Heart right ventricle (tissue), 16 donors: ENCODE measurements at regions not wholly inside any gene's neighbourhood (a gene's known extent, or its start where the extent isn't known, plus 50 kb on each side); places are given as distances from the start of the nearest gene placed in this dataset.
A peak's percentile ranks its signal among the peaks of the same experiment; 100 is the strongest.

Experiments used
- ATAC-seq, 8 donors: fragments of 200-7000 bp; cut with Tn5 transposase; one replicate each; pipeline ENCODE4 v1.9.1; 2020; ENCODE audit warnings: mild to moderate bottlenecking in 8 of 8, moderate library complexity in 8 of 8, moderate number of reproducible peaks in 1 of 8
- DNase-seq, 2 donors: peaks; one replicate each; pipeline ENCODE4 v3.0.0-alpha.2; 2020
- H3K27ac ChIP-seq, 10 donors: fragments of 200-600 bp; sonication (generic) in 2 of 10; one replicate each; pipeline versions ENCODE4 v1.5.0 to v1.8.0; 2020 to 2022; ENCODE audit warnings: mild to moderate bottlenecking in 3 of 10
- H3K27me3 ChIP-seq, 7 donors: fragments of 200-600 bp; one replicate each; pipeline ENCODE4 v1.8.0; 2021 to 2022; ENCODE audit warnings: mild to moderate bottlenecking in 2 of 7
- H3K36me3 ChIP-seq, 9 donors: fragments of 200-600 bp; sonication (generic) in 1 of 9; one replicate each; pipeline versions ENCODE4 v1.5.0 to v1.8.0; 2020 to 2022; ENCODE audit warnings: mild to moderate bottlenecking in 2 of 9
- H3K4me1 ChIP-seq, 9 donors: fragments of 200-600 bp; sonication (generic) in 1 of 9; one replicate each; pipeline versions ENCODE4 v1.5.0 to v1.8.0; 2020 to 2022; ENCODE audit warnings: mild to moderate bottlenecking in 4 of 9
- H3K4me3 ChIP-seq, 10 donors: fragments of 200-600 bp; sonication (generic) in 2 of 10; one replicate each; pipeline versions ENCODE4 v1.5.0 to v1.8.0; 2020 to 2022; ENCODE audit warnings: mild to moderate bottlenecking in 7 of 10, moderate library complexity in 2 of 10
- H3K9me3 ChIP-seq, 11 donors: fragments of 200-600 bp in 10 of 11; sonication (generic) in 2 of 11; one replicate each; pipeline versions ENCODE4 v1.5.0 to v1.8.0; 2013 to 2022; ENCODE audit warnings: mild to moderate bottlenecking in 2 of 11, control low read depth in 1 of 11, moderate library complexity in 1 of 11
- WGBS, 2 donors: extraction: QIAGEN DNeasy Blood & Tissue Kit; methylation state at CpG; one replicate each; pipeline ENCODE4 v1.1.7; 2013; ENCODE audit warnings: inconsistent platforms in 1 of 2; 5-methylcytosine and 5-hydroxymethylcytosine counted together
- intact Hi-C, 10 donors: fragments of 100-400 bp; cut with DNase I; formaldehyde crosslinking; loops; one replicate each; pipeline versions ENCODE4 v1.11.1 to v1.14.2; 2022
- TF ChIP-seq, protein P1 (sequence below), 9 donors: fragments of 200-600 bp; sonication (generic) in 2 of 9; IDR thresholded peaks; one replicate each; pipeline versions ENCODE4 v1.5.0 to v1.8.0; 2021 to 2022; ENCODE audit warnings: antibody characterized with exemption in 9 of 9, mild to moderate bottlenecking in 5 of 9, moderate library complexity in 1 of 9
- donor health status: Arrhythmogenic right ventricular cardiomyopathy.
- donor health status: ischemic (EF 13 %, LVEDD 7.1; RV severe dilation, severe dysfunction).
- donor health status: healthy with polysubstance abuse.
- donor health status: DM: no; HTN: yes; CAD: no.
- donor health status: DM: no; HTN: no; CAD: no.
- donor health status: ischemic (EF 25% LVEDD 6.9; RV normal size, moderate dysfunction).
- donor health status: ischemic (EF 25% LVEDD 5.7; RV mildly dilated, moderate dysfunction).
- donor health status: healthy.
- donor health status: DM: yes; HTN: yes; CAD: no.
- donor health status: Ischemic cardiomyopathy.
- donor health status: ischemic (EF 35%, LVEDD 5.7; RV mildly dilated, moderate dysfunction).
- donor health status: nonischemic (EF 11% LVEDD 7.7; RV severe dilation, severe dysfunction).
- donor health status: DM: yes; HTN: yes; CAD: no.
- donor health status: PGD.
- donor health status: ischemic (EF 29% LVEDD 5.4; RV normal size, mild dysfunction).
- donor health status: nonischemic (EF 23%, LVEDD 6.1; RV moderate dilation, normal function).

DNA sequence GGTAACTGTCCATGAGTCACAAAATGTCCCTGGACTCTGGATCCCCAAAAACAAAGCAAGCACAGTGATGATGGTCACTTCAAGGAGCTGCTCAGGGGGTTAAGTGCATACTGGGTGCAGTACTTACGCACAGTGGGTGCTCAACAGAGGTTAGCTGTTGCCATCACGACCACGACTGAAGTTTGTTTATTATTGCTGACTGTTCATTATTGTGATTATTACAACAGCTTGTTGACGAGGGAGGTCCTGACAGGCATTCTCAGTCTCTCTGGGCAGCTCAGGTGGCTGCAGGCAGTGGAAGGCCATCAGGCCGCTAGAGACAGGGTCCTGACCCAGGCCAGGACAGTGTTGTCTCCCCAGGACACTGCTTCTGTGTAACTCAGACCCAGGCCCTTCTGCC lies 418.8 kb downstream of the SHANK2 start:
- peaks cover 0 to 35% (median 22%) of the 10 kb centered on the region in 7 donors for H3K27me3 ChIP-seq
- intact Hi-C loops: no loop called here
- DNase-seq (no peak), ATAC-seq (no peak)
- no peak overlapping the region for H3K4me3 ChIP-seq
- H3K27ac ChIP-seq: no peak overlapping the region
- H3K36me3 ChIP-seq: no peaks in the 10 kb centered on the region
- H3K4me1 ChIP-seq: no peaks in the 10 kb centered on the region
- WGBS, 2 donors: 47 to 56% methylated on average over 5 of the region's 5 CpGs
- H3K9me3 ChIP-seq: peaks cover 0 to 18% (median 5%) of the 10 kb centered on the region in 11 donors
- TF ChIP-seq, protein P1, sequence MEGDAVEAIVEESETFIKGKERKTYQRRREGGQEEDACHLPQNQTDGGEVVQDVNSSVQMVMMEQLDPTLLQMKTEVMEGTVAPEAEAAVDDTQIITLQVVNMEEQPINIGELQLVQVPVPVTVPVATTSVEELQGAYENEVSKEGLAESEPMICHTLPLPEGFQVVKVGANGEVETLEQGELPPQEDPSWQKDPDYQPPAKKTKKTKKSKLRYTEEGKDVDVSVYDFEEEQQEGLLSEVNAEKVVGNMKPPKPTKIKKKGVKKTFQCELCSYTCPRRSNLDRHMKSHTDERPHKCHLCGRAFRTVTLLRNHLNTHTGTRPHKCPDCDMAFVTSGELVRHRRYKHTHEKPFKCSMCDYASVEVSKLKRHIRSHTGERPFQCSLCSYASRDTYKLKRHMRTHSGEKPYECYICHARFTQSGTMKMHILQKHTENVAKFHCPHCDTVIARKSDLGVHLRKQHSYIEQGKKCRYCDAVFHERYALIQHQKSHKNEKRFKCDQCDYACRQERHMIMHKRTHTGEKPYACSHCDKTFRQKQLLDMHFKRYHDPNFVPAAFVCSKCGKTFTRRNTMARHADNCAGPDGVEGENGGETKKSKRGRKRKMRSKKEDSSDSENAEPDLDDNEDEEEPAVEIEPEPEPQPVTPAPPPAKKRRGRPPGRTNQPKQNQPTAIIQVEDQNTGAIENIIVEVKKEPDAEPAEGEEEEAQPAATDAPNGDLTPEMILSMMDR (IDR thresholded peaks at IDR 0.05): no peak

DNA sequence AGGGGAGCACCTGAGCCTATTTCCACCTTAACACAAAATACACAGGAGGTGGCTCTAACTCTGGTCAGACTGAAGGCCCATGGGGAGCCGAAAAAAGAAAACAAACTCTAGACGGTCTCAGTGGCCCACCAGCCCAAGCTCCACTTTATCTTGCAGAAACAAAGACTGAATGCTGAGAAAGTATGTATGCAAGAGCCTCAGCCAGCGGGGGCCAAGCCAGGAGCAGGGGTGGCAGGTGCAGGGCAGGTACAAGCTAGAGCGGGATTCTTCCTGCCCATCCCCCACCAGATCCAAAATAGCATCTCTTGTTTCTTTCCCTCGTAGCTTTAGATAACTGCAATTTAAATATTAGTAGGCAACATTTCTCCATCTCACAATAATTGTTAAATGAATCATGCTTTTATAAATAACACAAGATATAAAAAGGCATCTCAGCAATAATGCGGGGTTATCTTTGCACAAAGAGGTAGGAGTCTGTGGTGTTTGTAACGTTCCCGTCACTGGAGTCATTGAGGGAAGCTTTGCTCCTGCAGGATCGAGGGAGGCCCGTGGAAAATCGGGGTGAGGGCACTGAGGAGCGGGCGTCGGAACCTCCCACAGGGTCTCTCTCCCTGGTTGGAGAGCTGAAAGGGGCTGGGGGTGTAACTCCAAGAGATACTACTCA lies 418.0 kb downstream of the SHANK2 start:
- Histone ChIP-seq H3K36me3 (no peaks in the 10 kb centered on the region), H3K4me3 (no peak overlapping the region), H3K27ac (no peak overlapping the region), H3K9me3 (peaks cover 0 to 24% (median 5%) of the 10 kb centered on the region in 11 donors), H3K27me3 (peaks cover 0 to 29% (median 19%) of the 10 kb centered on the region in 7 donors), H3K4me1 (no peaks in the 10 kb centered on the region)
- 39 to 50% methylated on average over 14 of the region's 14 CpGs for WGBS, 2 donors
- DNase-seq (no peak), ATAC-seq (no peak)
- TF ChIP-seq, protein P1 (IDR thresholded peaks at IDR 0.05): no peak
- intact Hi-C loops: no loop called here

DNA sequence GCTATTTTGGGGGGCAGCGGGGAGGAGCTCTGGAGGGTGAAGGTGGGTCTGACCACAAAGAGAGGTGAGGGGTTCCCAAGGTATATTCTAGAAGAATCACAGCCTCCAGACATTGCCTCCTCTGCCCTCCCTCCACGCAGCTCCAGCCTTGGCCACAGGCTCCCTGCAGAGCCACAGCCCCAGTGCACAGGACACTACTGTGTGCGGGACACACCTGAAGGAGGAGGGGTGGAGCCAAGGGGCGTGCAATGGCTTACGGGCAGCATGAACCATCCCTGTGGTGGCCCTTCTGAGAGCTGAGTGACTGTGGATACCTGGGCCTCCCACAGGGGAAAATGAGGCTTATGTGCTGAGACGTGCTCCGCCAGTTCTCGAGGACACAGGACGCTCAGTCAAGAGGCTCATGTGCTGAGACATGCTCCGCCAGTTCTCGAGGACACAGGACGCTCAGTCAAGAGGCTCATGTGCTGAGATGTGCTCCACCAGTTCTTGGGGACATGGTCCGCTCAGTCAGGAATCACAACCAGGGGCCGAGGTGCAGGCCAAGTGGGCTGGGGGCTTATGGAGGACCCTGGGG lies 417.3 kb downstream of the SHANK2 start:
- TF ChIP-seq, protein P1 (IDR thresholded peaks at IDR 0.05): no peak
- no peaks in the 10 kb centered on the region for H3K36me3 ChIP-seq
- no peak for DNase-seq
- H3K27me3 ChIP-seq: peaks cover 0 to 27% (median 19%) of the 10 kb centered on the region in 7 donors
- no peak overlapping the region for H3K27ac ChIP-seq
- 76 to 80% methylated on average over 14 of the region's 14 CpGs for WGBS, 2 donors
- intact Hi-C loops: no loop called here
- H3K4me3 ChIP-seq: no peak overlapping the region
- peak in 1 of 8 donors; percentile 26 for ATAC-seq
- no peaks in the 10 kb centered on the region for H3K4me1 ChIP-seq
- H3K9me3 ChIP-seq: peaks cover 0 to 24% (median 5%) of the 10 kb centered on the region in 11 donors

DNA sequence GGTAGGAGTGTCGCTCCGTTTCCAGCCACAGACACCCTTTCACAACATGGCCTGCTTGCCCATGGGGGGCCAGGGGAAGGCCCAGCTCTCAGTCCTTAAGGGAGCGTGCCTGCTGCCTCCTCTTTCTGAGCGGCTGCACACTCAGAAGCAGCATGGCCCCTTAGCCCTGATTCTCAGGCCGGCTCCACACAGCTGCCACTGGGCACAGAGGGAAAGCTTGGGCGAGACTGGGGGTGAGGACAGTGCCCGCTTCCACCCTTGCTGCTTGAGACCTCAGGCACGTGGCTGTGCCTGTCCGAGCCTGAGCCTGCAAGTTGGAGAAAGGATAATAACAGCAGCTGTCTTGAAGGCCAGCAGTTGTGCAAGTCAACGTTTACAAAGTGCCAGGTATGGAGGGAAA lies 416.3 kb downstream of the SHANK2 start:
- WGBS, 2 donors: 85 to 87% methylated on average over 10 of the region's 10 CpGs
- TF ChIP-seq, protein P1 (IDR thresholded peaks at IDR 0.05): no peak
- intact Hi-C loops: no loop called here
- Histone ChIP-seq H3K36me3 (no peaks in the 10 kb centered on the region), H3K4me1 (no peaks in the 10 kb centered on the region), H3K27me3 (peaks cover 0 to 21% (median 13%) of the 10 kb centered on the region in 7 donors), H3K9me3 (peaks cover 0 to 24% (median 5%) of the 10 kb centered on the region in 11 donors), H3K27ac (no peak overlapping the region), H3K4me3 (no peak overlapping the region)
- ATAC-seq (no peak), DNase-seq (no peak)
